OCI-LY1 (cell line): ENCODE measurements at regions not wholly inside any gene's neighbourhood (a gene's known extent, or its start where the extent isn't known, plus 50 kb on each side); places are given as distances from the start of the nearest gene placed in this dataset.
"Not testable (repeated sequence)": the region's sequence is repeated elsewhere in the genome, so short reads cannot be mapped to it uniquely, and the experiment has no call there.

ENCODE experiments used
- H2AFZ ChIP-seq: fragments of 200-600 bp; sonication (generic), shearing (Covaris generic); 2 replicates; pipeline ENCODE4 v1.6.0; 2014; ENCODE audit warnings: antibody characterized with exemption, mild to moderate bottlenecking, low read length
- H3F3A ChIP-seq: fragments of 200-600 bp; sonication (generic), shearing (Covaris generic); 2 replicates; pipeline ENCODE4 v1.6.0; 2014; ENCODE audit warnings: mild to moderate bottlenecking, antibody characterized with exemption, low read length, moderate library complexity; ENCODE audit not compliant: insufficient read depth
- H3K27ac ChIP-seq: fragments of 200-600 bp; sonication (generic); 2 replicates; pipeline ENCODE4 v1.5.1; 2014; ENCODE audit warnings: low read length, mixed run types, mild to moderate bottlenecking, low read depth; ENCODE audit not compliant: poor library complexity, severe bottlenecking
- H3K27me3 ChIP-seq: fragments of 200-600 bp; sonication (generic); 2 replicates; pipeline ENCODE4 v1.6.0; 2014; ENCODE audit warnings: antibody characterized with exemption, mild to moderate bottlenecking, low read length, moderate library complexity; ENCODE audit not compliant: insufficient read depth
- H3K36me3 ChIP-seq: fragments of 200-600 bp; sonication (generic); 2 replicates; pipeline ENCODE4 v1.6.1; 2014; ENCODE audit warnings: mild to moderate bottlenecking, antibody characterized with exemption, low read length, moderate library complexity, mixed read lengths; ENCODE audit not compliant: insufficient read depth
- H3K4me1 ChIP-seq: fragments of 200-600 bp; sonication (generic); 2 replicates; pipeline ENCODE4 v1.5.1; 2014; ENCODE audit warnings: mild to moderate bottlenecking, low read length, moderate library complexity; ENCODE audit not compliant: insufficient read depth, severe bottlenecking
- H3K4me2 ChIP-seq: fragments of 200-600 bp; sonication (generic), shearing (Covaris generic); 2 replicates; pipeline ENCODE4 v1.6.1; 2014; ENCODE audit warnings: low read length
- H3K4me3 ChIP-seq: fragments of 200-600 bp; sonication (generic); 2 replicates; pipeline ENCODE4 v1.5.1; 2014; ENCODE audit warnings: low read length, low read depth, mild to moderate bottlenecking, mixed read lengths; ENCODE audit not compliant: poor library complexity, severe bottlenecking
- H3K79me2 ChIP-seq: fragments of 200-600 bp; shearing (Covaris generic); 2 replicates; pipeline ENCODE4 v1.6.1; 2016; ENCODE audit warnings: mixed run types, low read length, mixed read lengths; ENCODE audit not compliant: insufficient read depth
- H3K9ac ChIP-seq: fragments of 200-600 bp; sonication (generic), shearing (Covaris generic); 2 replicates; pipeline ENCODE4 v1.6.1; 2014; ENCODE audit warnings: mild to moderate bottlenecking, low read length, mixed read lengths
- H3K9me2 ChIP-seq: fragments of 200-600 bp; sonication (generic), shearing (Covaris generic); 2 replicates; pipeline ENCODE4 v1.6.1; 2014; ENCODE audit warnings: low read depth, mild to moderate bottlenecking, low read length, mixed read lengths
- H3K9me3 ChIP-seq: fragments of 200-600 bp; shearing (Covaris generic); 2 replicates; pipeline ENCODE4 v1.6.1; 2014; ENCODE audit warnings: low read length, mixed read lengths
- H4K20me1 ChIP-seq: fragments of 200-600 bp; sonication (generic), shearing (Covaris generic); 2 replicates; pipeline ENCODE4 v1.6.0; 2016; ENCODE audit warnings: mild to moderate bottlenecking, low read length; ENCODE audit not compliant: insufficient read depth
- EZH2 ChIP-seq: fragments of 200-600 bp; sonication (generic), shearing (Covaris generic); IDR thresholded peaks from 2 replicates; pipeline ENCODE4 v1.8.0; 2017; ENCODE audit warnings: borderline replicate concordance, mixed run types, mild to moderate bottlenecking, antibody characterized with exemption, low read length, moderate library complexity, mixed read lengths
- TF ChIP-seq, protein P1 (sequence below): fragments of 200-600 bp; sonication (generic), shearing (Covaris generic); IDR thresholded peaks from 2 replicates; pipeline ENCODE4 v1.5.1; 2017; ENCODE audit warnings: mild to moderate bottlenecking, antibody characterized with exemption, low read length, moderate library complexity, mixed read lengths

DNA sequence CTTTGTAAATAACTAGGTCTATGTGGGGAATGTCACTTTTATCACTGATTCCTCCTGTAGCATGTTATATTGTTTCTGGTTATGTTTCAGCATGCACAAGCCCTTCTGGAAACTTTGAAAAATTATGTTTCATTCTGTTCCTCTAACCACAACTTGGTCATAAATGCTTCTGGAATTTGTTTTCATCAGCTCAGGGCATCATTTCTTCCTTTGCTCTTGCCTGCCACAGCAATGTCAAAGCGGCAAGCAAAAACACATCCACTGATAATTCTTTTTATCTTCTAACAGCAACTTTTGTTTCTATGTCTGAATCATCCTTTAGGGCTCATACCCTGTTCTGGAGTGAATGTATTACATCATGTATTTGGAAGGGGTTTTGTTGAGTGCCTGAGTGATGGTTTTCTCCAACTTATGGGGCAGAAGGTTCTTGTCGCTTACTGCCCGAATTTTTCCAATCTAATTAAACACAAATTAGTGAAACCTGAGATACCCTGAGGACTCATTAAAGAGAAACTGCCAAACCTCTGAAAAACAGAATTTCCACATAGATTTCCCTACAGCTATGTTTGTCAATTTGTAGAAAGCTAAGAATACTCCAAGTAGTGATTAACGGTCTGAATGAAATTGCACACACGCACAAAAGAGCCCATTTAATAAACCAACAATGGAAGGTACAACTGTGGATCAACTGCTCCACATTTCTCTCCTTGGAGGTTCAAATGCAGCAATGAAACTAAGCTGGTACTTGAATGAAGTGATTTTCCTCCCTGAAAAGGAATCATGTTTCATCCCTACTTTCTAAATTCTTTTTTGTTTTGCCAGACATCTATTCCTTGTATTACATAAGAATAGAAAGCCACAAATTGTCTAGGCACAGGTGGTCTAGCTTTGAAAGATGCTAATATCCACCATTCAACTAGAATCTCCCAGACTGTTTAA lies 173.5 kb upstream of the KRR1 start:
- Histone ChIP-seq H3K4me1 (no peaks in the 10 kb centered on the region), H3K36me3 (no peaks in the 10 kb centered on the region), H3F3A (no peaks in the 10 kb centered on the region), H2AFZ (no peak overlapping the region), H3K9me2 (no peaks in the 10 kb centered on the region), H3K4me2 (no peak overlapping the region), H3K9me3 (no peaks in the 10 kb centered on the region), H3K27ac (no peak overlapping the region), H4K20me1 (no peaks in the 10 kb centered on the region), H3K4me3 (no peak overlapping the region), H3K79me2 (no peaks in the 10 kb centered on the region), H3K9ac (no peak overlapping the region), H3K27me3 (no peaks in the 10 kb centered on the region)
- TF ChIP-seq EZH2 = no peak
- TF ChIP-seq, protein P1, sequence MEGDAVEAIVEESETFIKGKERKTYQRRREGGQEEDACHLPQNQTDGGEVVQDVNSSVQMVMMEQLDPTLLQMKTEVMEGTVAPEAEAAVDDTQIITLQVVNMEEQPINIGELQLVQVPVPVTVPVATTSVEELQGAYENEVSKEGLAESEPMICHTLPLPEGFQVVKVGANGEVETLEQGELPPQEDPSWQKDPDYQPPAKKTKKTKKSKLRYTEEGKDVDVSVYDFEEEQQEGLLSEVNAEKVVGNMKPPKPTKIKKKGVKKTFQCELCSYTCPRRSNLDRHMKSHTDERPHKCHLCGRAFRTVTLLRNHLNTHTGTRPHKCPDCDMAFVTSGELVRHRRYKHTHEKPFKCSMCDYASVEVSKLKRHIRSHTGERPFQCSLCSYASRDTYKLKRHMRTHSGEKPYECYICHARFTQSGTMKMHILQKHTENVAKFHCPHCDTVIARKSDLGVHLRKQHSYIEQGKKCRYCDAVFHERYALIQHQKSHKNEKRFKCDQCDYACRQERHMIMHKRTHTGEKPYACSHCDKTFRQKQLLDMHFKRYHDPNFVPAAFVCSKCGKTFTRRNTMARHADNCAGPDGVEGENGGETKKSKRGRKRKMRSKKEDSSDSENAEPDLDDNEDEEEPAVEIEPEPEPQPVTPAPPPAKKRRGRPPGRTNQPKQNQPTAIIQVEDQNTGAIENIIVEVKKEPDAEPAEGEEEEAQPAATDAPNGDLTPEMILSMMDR = no peak

DNA sequence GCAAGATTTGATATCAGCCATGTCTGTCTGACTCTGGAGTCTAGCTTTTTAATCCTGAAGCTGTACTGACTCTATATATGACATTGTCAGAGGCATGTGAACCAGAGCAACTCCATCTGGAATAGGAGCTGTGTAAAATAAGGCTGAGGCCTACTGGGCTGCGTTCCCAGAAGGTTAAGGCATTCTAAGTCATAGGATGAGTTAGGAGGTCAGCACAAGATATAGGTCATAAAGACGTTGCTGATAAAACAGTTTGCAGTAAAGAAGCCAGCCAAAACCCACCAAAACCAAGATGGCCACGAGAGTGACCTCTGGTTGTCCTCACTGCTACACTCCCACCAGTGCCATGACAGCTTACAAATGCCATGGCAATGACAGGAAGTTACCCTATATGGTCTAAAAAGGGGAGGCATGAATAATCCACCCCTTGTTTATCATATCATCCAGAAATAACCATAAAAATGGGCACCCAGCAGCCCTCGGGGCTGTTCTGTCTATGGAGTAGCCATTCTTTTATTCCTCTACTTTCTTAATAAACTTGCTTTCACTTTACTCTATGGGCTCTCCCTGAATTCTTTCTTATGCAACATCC lies 172.7 kb upstream of the KRR1 start:
- not testable (repeated sequence) for H3K9me3 ChIP-seq, H3K9me2 ChIP-seq, H3K27me3 ChIP-seq, H3K79me2 ChIP-seq, H3K4me3 ChIP-seq, H2AFZ ChIP-seq, H3K36me3 ChIP-seq, H3K27ac ChIP-seq, H3K4me2 ChIP-seq, H3K9ac ChIP-seq, H3F3A ChIP-seq, H3K4me1 ChIP-seq, H4K20me1 ChIP-seq

DNA sequence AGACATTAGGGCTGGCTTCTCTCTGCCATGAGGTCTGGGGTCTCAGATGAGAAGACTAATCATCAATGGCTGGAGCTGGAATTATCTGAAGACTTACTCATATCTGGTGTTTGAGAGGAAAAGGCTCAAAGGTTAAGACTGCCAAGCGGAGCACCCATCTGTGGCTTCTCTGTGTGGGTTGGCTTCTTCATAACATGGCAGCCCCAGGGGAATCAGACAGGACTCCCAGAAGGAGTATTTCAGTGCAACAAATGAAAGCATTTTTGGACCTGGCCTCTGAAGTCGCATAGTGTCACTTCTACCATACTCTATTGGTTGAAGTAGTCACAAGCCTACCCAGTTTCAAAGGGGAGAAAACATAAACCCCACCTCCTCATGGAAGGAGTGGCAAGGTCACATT lies 171.8 kb upstream of the KRR1 start:
- H3K9me2 ChIP-seq = no peaks in the 10 kb centered on the region
- no peak overlapping the region for H3K9ac ChIP-seq
- H3K4me2 ChIP-seq = no peak overlapping the region
- no peaks in the 10 kb centered on the region for H3K4me1 ChIP-seq
- H2AFZ ChIP-seq = no peak overlapping the region
- H3K27ac ChIP-seq = no peak overlapping the region
- H3K79me2 ChIP-seq = no peaks in the 10 kb centered on the region
- H3K9me3 ChIP-seq = no peaks in the 10 kb centered on the region
- H3K27me3 ChIP-seq = no peaks in the 10 kb centered on the region
- no peaks in the 10 kb centered on the region for H3F3A ChIP-seq
- H4K20me1 ChIP-seq = no peaks in the 10 kb centered on the region
- TF ChIP-seq, protein P1 = no peak
- TF ChIP-seq EZH2 = no peak
- no peak overlapping the region for H3K4me3 ChIP-seq
- no peaks in the 10 kb centered on the region for H3K36me3 ChIP-seq
